OCI-LY1 (cell line): ENCODE measurements at regions not wholly inside any gene's neighbourhood (a gene's known extent, or its start where the extent isn't known, plus 50 kb on each side); places are given as distances from the start of the nearest gene placed in this dataset.

Experiments
- H2AFZ ChIP-seq: fragments of 200-600 bp; sonication (generic), shearing (Covaris generic); 2 replicates; pipeline ENCODE4 v1.6.0; 2014; ENCODE audit warnings: antibody characterized with exemption, mild to moderate bottlenecking, low read length
- H3F3A ChIP-seq: fragments of 200-600 bp; sonication (generic), shearing (Covaris generic); 2 replicates; pipeline ENCODE4 v1.6.0; 2014; ENCODE audit warnings: mild to moderate bottlenecking, antibody characterized with exemption, low read length, moderate library complexity; ENCODE audit not compliant: insufficient read depth
- H3K27ac ChIP-seq: fragments of 200-600 bp; sonication (generic); 2 replicates; pipeline ENCODE4 v1.5.1; 2014; ENCODE audit warnings: low read length, mixed run types, mild to moderate bottlenecking, low read depth; ENCODE audit not compliant: poor library complexity, severe bottlenecking
- H3K27me3 ChIP-seq: fragments of 200-600 bp; sonication (generic); 2 replicates; pipeline ENCODE4 v1.6.0; 2014; ENCODE audit warnings: antibody characterized with exemption, mild to moderate bottlenecking, low read length, moderate library complexity; ENCODE audit not compliant: insufficient read depth
- H3K36me3 ChIP-seq: fragments of 200-600 bp; sonication (generic); 2 replicates; pipeline ENCODE4 v1.6.1; 2014; ENCODE audit warnings: mild to moderate bottlenecking, antibody characterized with exemption, low read length, moderate library complexity, mixed read lengths; ENCODE audit not compliant: insufficient read depth
- H3K4me1 ChIP-seq: fragments of 200-600 bp; sonication (generic); 2 replicates; pipeline ENCODE4 v1.5.1; 2014; ENCODE audit warnings: mild to moderate bottlenecking, low read length, moderate library complexity; ENCODE audit not compliant: insufficient read depth, severe bottlenecking
- H3K4me2 ChIP-seq: fragments of 200-600 bp; sonication (generic), shearing (Covaris generic); 2 replicates; pipeline ENCODE4 v1.6.1; 2014; ENCODE audit warnings: low read length
- H3K4me3 ChIP-seq: fragments of 200-600 bp; sonication (generic); 2 replicates; pipeline ENCODE4 v1.5.1; 2014; ENCODE audit warnings: low read length, low read depth, mild to moderate bottlenecking, mixed read lengths; ENCODE audit not compliant: poor library complexity, severe bottlenecking
- H3K79me2 ChIP-seq: fragments of 200-600 bp; shearing (Covaris generic); 2 replicates; pipeline ENCODE4 v1.6.1; 2016; ENCODE audit warnings: mixed run types, low read length, mixed read lengths; ENCODE audit not compliant: insufficient read depth
- H3K9ac ChIP-seq: fragments of 200-600 bp; sonication (generic), shearing (Covaris generic); 2 replicates; pipeline ENCODE4 v1.6.1; 2014; ENCODE audit warnings: mild to moderate bottlenecking, low read length, mixed read lengths
- H3K9me2 ChIP-seq: fragments of 200-600 bp; sonication (generic), shearing (Covaris generic); 2 replicates; pipeline ENCODE4 v1.6.1; 2014; ENCODE audit warnings: low read depth, mild to moderate bottlenecking, low read length, mixed read lengths
- H3K9me3 ChIP-seq: fragments of 200-600 bp; shearing (Covaris generic); 2 replicates; pipeline ENCODE4 v1.6.1; 2014; ENCODE audit warnings: low read length, mixed read lengths
- H4K20me1 ChIP-seq: fragments of 200-600 bp; sonication (generic), shearing (Covaris generic); 2 replicates; pipeline ENCODE4 v1.6.0; 2016; ENCODE audit warnings: mild to moderate bottlenecking, low read length; ENCODE audit not compliant: insufficient read depth
- EZH2 ChIP-seq: fragments of 200-600 bp; sonication (generic), shearing (Covaris generic); IDR thresholded peaks from 2 replicates; pipeline ENCODE4 v1.8.0; 2017; ENCODE audit warnings: borderline replicate concordance, mixed run types, mild to moderate bottlenecking, antibody characterized with exemption, low read length, moderate library complexity, mixed read lengths
- TF ChIP-seq, protein P1 (sequence below): fragments of 200-600 bp; sonication (generic), shearing (Covaris generic); IDR thresholded peaks from 2 replicates; pipeline ENCODE4 v1.5.1; 2017; ENCODE audit warnings: mild to moderate bottlenecking, antibody characterized with exemption, low read length, moderate library complexity, mixed read lengths

DNA sequence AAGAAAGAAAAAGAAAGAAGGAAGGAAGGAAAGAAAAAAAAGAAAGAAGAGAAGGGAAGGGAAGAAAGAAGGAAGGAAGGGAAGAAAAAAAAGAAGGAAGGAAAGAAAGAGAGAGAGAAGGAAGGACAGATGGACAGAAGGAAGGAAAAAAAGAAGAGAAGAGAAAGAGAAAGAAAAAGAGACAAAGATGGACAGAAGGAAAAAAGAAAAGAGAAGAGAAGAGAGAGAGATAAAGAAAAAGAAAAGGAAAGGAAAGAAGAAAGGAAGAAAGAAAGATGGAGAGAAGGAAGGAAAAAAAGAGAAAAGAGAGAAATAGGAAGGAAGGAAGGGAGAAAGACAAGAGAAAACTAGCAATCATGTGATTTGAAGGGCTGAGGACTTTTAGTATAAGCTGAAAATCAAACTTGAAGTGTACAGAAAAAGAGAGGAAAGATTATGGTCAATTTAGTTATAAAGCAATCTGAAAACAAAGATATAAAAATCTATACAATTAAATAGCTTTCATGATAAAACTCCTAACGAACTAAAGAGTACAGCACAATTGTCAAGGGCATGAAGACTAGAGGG lies 115.3 kb downstream of the LTN1 start:
- Histone ChIP-seq H3K9me3 (no peaks in the 10 kb centered on the region), H3K4me2 (no peak overlapping the region), H3K9ac (no peak overlapping the region), H3K4me1 (no peaks in the 10 kb centered on the region), H3F3A (no peaks in the 10 kb centered on the region), H3K79me2 (no peaks in the 10 kb centered on the region), H2AFZ (no peak overlapping the region), H3K36me3 (peaks cover 32% of the 10 kb centered on the region), H4K20me1 (no peaks in the 10 kb centered on the region), H3K27me3 (no peaks in the 10 kb centered on the region), H3K9me2 (no peaks in the 10 kb centered on the region), H3K4me3 (no peak overlapping the region), H3K27ac (no peak overlapping the region)
- no peak for TF ChIP-seq EZH2
- TF ChIP-seq, protein P1, sequence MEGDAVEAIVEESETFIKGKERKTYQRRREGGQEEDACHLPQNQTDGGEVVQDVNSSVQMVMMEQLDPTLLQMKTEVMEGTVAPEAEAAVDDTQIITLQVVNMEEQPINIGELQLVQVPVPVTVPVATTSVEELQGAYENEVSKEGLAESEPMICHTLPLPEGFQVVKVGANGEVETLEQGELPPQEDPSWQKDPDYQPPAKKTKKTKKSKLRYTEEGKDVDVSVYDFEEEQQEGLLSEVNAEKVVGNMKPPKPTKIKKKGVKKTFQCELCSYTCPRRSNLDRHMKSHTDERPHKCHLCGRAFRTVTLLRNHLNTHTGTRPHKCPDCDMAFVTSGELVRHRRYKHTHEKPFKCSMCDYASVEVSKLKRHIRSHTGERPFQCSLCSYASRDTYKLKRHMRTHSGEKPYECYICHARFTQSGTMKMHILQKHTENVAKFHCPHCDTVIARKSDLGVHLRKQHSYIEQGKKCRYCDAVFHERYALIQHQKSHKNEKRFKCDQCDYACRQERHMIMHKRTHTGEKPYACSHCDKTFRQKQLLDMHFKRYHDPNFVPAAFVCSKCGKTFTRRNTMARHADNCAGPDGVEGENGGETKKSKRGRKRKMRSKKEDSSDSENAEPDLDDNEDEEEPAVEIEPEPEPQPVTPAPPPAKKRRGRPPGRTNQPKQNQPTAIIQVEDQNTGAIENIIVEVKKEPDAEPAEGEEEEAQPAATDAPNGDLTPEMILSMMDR = no peak

DNA sequence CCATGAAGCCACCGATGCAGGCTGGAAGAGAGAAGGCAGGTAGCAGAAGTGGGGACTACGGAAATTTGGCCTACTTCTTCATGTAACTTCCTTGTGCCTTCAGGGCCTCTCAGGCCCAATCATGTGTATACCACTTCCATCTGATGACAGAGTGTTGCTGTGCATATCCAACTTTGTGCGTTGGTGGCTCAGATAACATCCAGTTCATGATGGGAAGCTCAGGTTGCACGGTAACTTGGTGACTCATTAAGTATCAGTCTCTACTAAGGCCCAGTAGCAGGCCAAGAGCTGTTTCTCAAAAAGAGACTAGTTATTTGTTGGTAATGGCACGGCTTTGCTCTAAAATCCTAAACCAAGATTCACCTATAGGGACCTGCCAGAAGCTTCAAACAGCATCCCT lies 117.6 kb downstream of the LTN1 start:
- H3K4me2 ChIP-seq = no peak overlapping the region
- H2AFZ ChIP-seq = no peak overlapping the region
- no peaks in the 10 kb centered on the region for H3K27me3 ChIP-seq
- no peaks in the 10 kb centered on the region for H3K9me2 ChIP-seq
- no peaks in the 10 kb centered on the region for H3K9me3 ChIP-seq
- TF ChIP-seq EZH2 = no peak
- TF ChIP-seq, protein P1 = no peak
- no peaks in the 10 kb centered on the region for H3F3A ChIP-seq
- no peak overlapping the region for H3K27ac ChIP-seq
- no peaks in the 10 kb centered on the region for H3K4me1 ChIP-seq
- H3K9ac ChIP-seq = no peak overlapping the region
- no peak overlapping the region for H3K4me3 ChIP-seq
- peaks cover 27% of the 10 kb centered on the region for H3K36me3 ChIP-seq
- H4K20me1 ChIP-seq = no peaks in the 10 kb centered on the region
- H3K79me2 ChIP-seq = no peaks in the 10 kb centered on the region

DNA sequence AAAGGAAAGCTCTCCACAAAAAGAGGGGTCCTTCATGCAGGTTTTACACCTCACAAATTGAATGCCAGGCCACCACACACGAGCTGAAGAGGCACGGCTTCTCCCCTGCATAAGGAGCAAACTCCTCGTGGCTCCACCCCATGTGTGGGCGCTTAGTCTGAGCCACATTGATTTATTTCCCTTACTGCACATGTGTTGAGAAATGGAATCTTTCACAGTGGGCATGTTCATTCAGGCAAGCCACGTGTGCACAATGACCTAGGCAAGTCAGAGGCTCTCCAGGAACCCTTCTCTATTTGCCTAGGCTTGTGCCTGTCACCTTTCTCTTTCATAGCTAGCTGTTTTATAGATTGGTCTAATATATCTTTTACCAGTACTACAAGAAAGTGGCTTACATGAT lies 120.5 kb downstream of the LTN1 start:
- Histone ChIP-seq H3K4me2 (no peak overlapping the region), H4K20me1 (no peaks in the 10 kb centered on the region), H3K9me3 (no peaks in the 10 kb centered on the region), H3K27me3 (no peaks in the 10 kb centered on the region), H3K27ac (no peak overlapping the region), H3K4me1 (no peaks in the 10 kb centered on the region), H3K9me2 (no peaks in the 10 kb centered on the region), H3F3A (no peaks in the 10 kb centered on the region), H3K79me2 (no peaks in the 10 kb centered on the region), H3K9ac (no peak overlapping the region), H3K4me3 (no peak overlapping the region), H3K36me3 (peaks cover 27% of the 10 kb centered on the region), H2AFZ (no peak overlapping the region)
- TF ChIP-seq, protein P1 = no peak
- TF ChIP-seq EZH2 = no peak
